ENCODE measurements at regions not wholly inside any gene's neighbourhood (a gene's known extent, or its start where the extent isn't known, plus 50 kb on each side); places are given as distances from the start of the nearest gene placed in this dataset.
"Not testable (repeated sequence)": the region's sequence is repeated elsewhere in the genome, so short reads cannot be mapped to it uniquely, and the experiment has no call there.

GRCh38 chr6:12536416-12536815 lies 180.2 kb upstream of the PHACTR1 start:
- H3K27ac Mint-ChIP-seq (ENCODE audit: unreplicated experiment), result no peak overlapping the region
- CTCF ChIA-PET, result no interaction called here

GRCh38 chr6:12537389-12537788 lies 179.2 kb upstream of the PHACTR1 start:
- H3K36me3 Mint-ChIP-seq (ENCODE audit: insufficient read depth, unreplicated experiment), result peaks cover 6% of the 10 kb centered on the region
- Histone ChIP-seq H3K27me3 (replicated peaks; ENCODE audit: control insufficient read depth, insufficient read depth, low read length) (no peaks in the 10 kb centered on the region), H3K36me3 (ENCODE audit: control insufficient read depth, insufficient read depth, low read length) (no peaks in the 10 kb centered on the region), H3K4me3 (ENCODE audit: low read depth, low read length) (no peak overlapping the region), H3K4me1 (peaks cover 26% of the 10 kb centered on the region), H3K9me3 (no peaks in the 10 kb centered on the region)
- BruUV-seq (replicated peaks), result no TSS peak
- DNase-seq, result peak in 1 of 2 experiments; percentile 18
- CTCF ChIA-PET, result no interaction called here
- POLR2A ChIA-PET, result no interaction called here
- no peaks in the 10 kb centered on the region for H3K9me3 Mint-ChIP-seq (ENCODE audit: unreplicated experiment)
- peak overlapping the region; percentile 62 for H3K27ac Mint-ChIP-seq (ENCODE audit: unreplicated experiment)
- intact Hi-C loops (cut with micrococcal nuclease; ENCODE audit: unreplicated experiment), result no loop called here
- no peak for TF ChIP-seq CTCF (IDR thresholded peaks at IDR 0.05; ENCODE audit: insufficient read depth in 1 of 2, low read depth in 1 of 2, low read length in 1 of 2, severe bottlenecking in 1 of 2, unreplicated experiment in 1 of 2)
- H3K4me1 Mint-ChIP-seq (ENCODE audit: low read depth, unreplicated experiment), result peaks cover 12% of the 10 kb centered on the region
- H3K27me3 Mint-ChIP-seq (ENCODE audit: insufficient read depth, unreplicated experiment), result no peaks in the 10 kb centered on the region
- H3K4me3 Mint-ChIP-seq (ENCODE audit: unreplicated experiment), result peak overlapping the region; percentile 26

More at GRCh38 chr6:12536416-12536815, 180.2 kb upstream of the PHACTR1 start:
- TF ChIP-seq CTCF (IDR thresholded peaks at IDR 0.05; ENCODE audit: insufficient read depth in 1 of 2, low read depth in 1 of 2, low read length in 1 of 2, severe bottlenecking in 1 of 2, unreplicated experiment in 1 of 2), result no peak
- POLR2A ChIA-PET, result no interaction called here
- intact Hi-C loops (cut with micrococcal nuclease; ENCODE audit: unreplicated experiment), result no loop called here
- Histone ChIP-seq H3K9me3 (no peaks in the 10 kb centered on the region), H3K27me3 (replicated peaks; ENCODE audit: control insufficient read depth, insufficient read depth, low read length) (no peaks in the 10 kb centered on the region), H3K4me1 (peaks cover 26% of the 10 kb centered on the region), H3K36me3 (ENCODE audit: control insufficient read depth, insufficient read depth, low read length) (no peaks in the 10 kb centered on the region), H3K4me3 (ENCODE audit: low read depth, low read length) (no peak overlapping the region)
- H3K4me1 Mint-ChIP-seq (ENCODE audit: low read depth, unreplicated experiment), result peaks cover 12% of the 10 kb centered on the region
- BruUV-seq (replicated peaks), result no TSS peak
- peaks cover 6% of the 10 kb centered on the region for H3K36me3 Mint-ChIP-seq (ENCODE audit: insufficient read depth, unreplicated experiment)
- no peak for DNase-seq
- no peaks in the 10 kb centered on the region for H3K9me3 Mint-ChIP-seq (ENCODE audit: unreplicated experiment)
- H3K4me3 Mint-ChIP-seq (ENCODE audit: unreplicated experiment), result no peak overlapping the region
- no peaks in the 10 kb centered on the region for H3K27me3 Mint-ChIP-seq (ENCODE audit: insufficient read depth, unreplicated experiment)

GRCh38 chr6:12538881-12539357 lies 177.6 kb upstream of the PHACTR1 start:
- DNase-seq, result no peak
- Histone ChIP-seq H3K9me3 (no peaks in the 10 kb centered on the region), H3K4me3 (ENCODE audit: low read depth, low read length) (no peak overlapping the region), H3K36me3 (ENCODE audit: control insufficient read depth, insufficient read depth, low read length) (no peaks in the 10 kb centered on the region), H3K4me1 (peaks cover 26% of the 10 kb centered on the region), H3K27me3 (replicated peaks; ENCODE audit: control insufficient read depth, insufficient read depth, low read length) (no peaks in the 10 kb centered on the region)
- Mint-ChIP-seq H3K27me3 (ENCODE audit: insufficient read depth, unreplicated experiment) (no peaks in the 10 kb centered on the region), H3K9me3 (ENCODE audit: unreplicated experiment) (no peaks in the 10 kb centered on the region), H3K4me3 (ENCODE audit: unreplicated experiment) (no peak overlapping the region), H3K36me3 (ENCODE audit: insufficient read depth, unreplicated experiment) (peaks cover 6% of the 10 kb centered on the region), H3K27ac (ENCODE audit: unreplicated experiment) (no peak overlapping the region), H3K4me1 (ENCODE audit: low read depth, unreplicated experiment) (peaks cover 12% of the 10 kb centered on the region)
- intact Hi-C loops (cut with micrococcal nuclease; ENCODE audit: unreplicated experiment), result no loop called here
- ChIA-PET CTCF (no interaction called here), POLR2A (no interaction called here)
- BruUV-seq (replicated peaks), result no TSS peak
- TF ChIP-seq CTCF (IDR thresholded peaks at IDR 0.05; ENCODE audit: insufficient read depth in 1 of 2, low read depth in 1 of 2, low read length in 1 of 2, severe bottlenecking in 1 of 2, unreplicated experiment in 1 of 2), result no peak

GRCh38 chr6:12542319-12543115 lies 174.1 kb upstream of the PHACTR1 start:
- H3K9me3 Mint-ChIP-seq (ENCODE audit: unreplicated experiment); H3K36me3 Mint-ChIP-seq (ENCODE audit: insufficient read depth, unreplicated experiment); BruUV-seq (replicated peaks); H3K27me3 Mint-ChIP-seq (ENCODE audit: insufficient read depth, unreplicated experiment); DNase-seq; POLR2A ChIA-PET; H3K36me3 ChIP-seq (ENCODE audit: control insufficient read depth, insufficient read depth, low read length); H3K4me3 ChIP-seq (ENCODE audit: low read depth, low read length); H3K9me3 ChIP-seq; H3K27me3 ChIP-seq (replicated peaks; ENCODE audit: control insufficient read depth, insufficient read depth, low read length); CTCF ChIA-PET; H3K27ac Mint-ChIP-seq (ENCODE audit: unreplicated experiment); intact Hi-C loops (cut with micrococcal nuclease; ENCODE audit: unreplicated experiment); H3K4me3 Mint-ChIP-seq (ENCODE audit: unreplicated experiment): not testable (repeated sequence)
- H3K4me1 Mint-ChIP-seq (ENCODE audit: low read depth, unreplicated experiment), result peaks cover 12% of the 10 kb centered on the region
- H3K4me1 ChIP-seq, result peaks cover 17% of the 10 kb centered on the region
